ENCODE measurements at regions not wholly inside any gene's neighbourhood (a gene's known extent, or its start where the extent isn't known, plus 50 kb on each side); places are given as distances from the start of the nearest gene placed in this dataset.
A peak's percentile ranks its signal among the peaks of the same experiment; 100 is the strongest.
"Not testable (repeated sequence)": the region's sequence is repeated elsewhere in the genome, so short reads cannot be mapped to it uniquely, and the experiment has no call there.

DNA sequence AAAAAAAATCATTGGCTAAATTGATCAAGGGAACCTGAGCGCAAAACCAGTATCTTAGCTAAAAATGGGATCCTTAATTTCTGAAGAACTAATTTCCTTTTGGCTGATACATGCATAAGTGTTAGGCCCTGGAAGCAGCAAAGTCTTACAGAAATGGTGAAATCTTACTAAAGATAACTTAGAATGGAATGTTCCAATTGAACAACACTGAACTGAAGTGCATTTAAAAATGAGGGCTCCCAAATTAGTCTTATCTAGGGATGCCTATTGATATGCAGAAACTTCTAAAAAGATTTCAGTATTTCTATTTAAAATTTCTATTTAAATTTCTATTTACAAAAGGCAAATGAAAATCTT is 120.7 kb upstream of the BANK1 start:
- DNase-seq = no peak

- DNase-seq = no peak
Observed at GRCh38 chr4:101669138-101669831, 121.2 kb upstream of the BANK1 start.

GRCh38 chr4:101667348-101667747 is 123.2 kb upstream of the BANK1 start:
- DNase-seq = no peak

DNA sequence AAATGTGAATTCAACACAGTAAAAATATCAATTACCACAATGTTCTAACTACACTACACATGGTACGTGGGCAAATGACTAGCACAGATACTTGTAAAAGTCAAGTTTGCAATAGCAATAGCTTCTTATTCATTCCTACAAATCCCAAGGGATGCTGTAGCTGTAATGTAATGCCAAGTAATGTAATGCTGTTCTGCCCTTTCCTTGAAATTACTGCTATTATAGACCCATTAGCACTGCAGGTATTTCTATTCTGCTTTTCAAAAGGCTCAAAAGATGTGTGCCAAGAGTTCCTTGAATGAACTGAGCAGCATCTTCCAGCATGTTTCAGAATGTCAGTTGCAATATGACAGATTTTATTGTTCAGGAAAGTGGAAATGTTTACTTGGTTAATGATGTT is 129.9 kb upstream of the BANK1 start:
- no peak for DNase-seq

GRCh38 chr4:101655857-101656256 is 134.7 kb upstream of the BANK1 start:
- DNase-seq = no peak

GRCh38 chr4:101655005-101655404 is 135.5 kb upstream of the BANK1 start:
- DNase-seq = no peak

- DNase-seq = no peak
Observed at GRCh38 chr4:101651778-101652177, 138.8 kb upstream of the BANK1 start.

DNA sequence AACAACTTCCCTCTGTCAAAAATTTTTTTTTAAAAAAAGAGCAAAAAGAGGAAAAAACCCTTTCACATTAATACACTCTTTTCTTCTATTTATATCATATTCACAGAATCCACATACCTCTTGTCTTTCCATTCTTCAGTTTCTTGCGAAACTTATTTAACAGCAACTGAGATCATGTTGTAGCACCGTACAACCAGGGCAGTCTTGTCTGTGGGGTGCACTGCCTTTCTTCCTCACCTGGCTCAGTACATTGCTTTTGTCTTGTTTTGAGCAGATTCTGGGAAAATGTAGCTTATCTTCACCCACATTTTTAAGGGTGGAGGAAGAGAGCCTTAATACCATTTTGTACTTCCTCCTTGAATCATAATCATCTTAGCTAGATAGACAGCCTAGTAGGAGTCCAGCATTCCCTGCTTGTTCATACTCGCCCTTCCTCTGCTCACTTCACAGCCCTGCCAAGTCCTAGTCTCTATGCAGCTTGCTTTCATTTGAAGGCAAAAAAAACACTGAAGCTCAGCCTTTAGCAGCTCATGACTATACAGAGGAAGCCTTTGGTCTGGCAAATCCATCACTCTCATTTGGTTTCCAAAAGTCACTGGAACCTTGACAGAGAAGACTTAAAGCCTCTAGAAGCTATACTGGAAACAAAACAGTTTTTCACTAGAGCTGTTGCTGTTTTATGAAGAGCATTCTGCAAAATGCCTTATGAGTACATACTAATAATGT is 140.6 kb upstream of the BANK1 start:
- no peak for DNase-seq

- no peak for DNase-seq
Observed at GRCh38 chr4:101647710-101648034, 142.9 kb upstream of the BANK1 start.

GRCh38 chr4:101644516-101644915 is 146.0 kb upstream of the BANK1 start:
- DNase-seq = no peak

DNA sequence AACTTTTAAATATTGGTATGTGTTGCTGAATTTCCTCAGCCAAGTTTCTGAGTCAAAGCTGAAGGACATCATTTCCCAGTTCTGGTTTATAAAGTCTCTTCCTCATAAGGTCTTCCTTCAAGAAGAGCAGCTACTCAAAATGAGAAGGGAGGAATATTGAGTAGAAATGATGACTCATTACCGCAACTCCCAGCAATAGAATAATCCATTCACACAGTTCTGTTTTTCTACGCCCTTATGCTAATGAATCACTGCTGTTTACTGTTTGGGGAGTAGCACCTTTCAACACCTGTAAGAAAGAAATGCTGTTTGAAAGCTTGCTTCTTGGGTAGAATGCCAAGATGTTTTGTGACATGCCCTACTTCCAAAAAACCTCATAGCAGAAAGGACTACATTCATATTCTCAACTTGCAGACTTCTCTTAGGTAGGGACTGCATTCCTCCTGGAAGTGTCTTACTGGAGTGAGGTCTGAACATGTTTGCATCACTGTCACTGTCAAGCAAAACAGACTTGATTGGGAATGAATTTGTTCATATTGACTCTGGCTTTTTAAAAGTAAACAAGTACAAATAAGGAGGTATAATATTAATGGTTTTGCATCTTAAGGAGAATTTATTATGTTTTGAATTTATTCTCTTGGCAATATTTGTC is 147.2 kb upstream of the BANK1 start:
- no peak for DNase-seq

DNA sequence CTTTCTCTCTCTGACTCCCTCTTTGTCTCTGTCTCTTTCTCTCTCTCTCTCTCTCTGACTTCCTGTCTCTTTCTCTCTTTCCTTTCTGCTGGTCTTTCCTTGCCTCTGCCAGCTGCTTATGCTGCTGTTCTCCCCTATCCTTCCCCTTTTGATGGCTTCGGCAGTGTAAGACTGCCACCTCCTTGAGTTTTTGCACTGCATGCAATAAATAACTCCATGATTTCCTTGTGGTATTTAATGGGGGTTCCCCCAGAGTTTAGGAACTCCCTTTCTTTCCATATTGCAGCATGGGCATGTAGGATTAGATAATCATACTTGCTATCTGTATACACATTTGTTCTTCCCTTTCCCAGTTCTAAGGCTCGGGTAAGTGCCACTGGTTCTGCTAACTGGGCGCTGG is 157.8 kb upstream of the BANK1 start:
- DNase-seq = not testable (repeated sequence)

DNA sequence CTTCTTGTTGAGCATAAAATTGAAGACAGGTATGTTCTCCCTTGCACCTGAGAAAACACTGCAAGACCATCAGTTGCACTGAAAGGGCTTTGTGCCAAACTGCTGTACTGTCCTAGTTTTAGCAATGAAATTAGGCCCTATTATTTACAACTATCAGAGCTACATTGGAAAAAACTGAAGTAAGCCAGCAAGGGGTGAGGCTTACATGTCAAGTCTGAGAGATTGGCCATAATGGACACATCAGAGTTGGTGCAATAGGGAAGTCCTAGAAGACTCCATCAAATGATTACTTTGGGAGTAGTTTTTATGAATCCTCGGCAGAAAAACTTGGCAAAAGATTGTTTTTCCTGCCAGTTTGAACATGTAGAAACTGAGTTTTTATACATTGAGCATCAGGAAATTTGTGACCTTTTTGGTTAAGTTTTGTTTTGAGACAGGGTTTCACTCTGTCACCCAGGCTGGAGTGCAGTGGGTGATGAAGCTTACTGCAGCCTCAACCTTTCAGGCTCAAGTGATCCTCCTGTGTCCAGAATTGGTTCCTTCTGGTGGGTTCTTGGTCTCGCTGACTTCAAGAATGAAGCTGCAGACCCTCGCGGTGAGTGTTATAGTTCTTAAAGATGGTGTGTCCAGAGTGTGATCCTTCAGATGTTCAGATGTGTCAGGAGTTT is 160.1 kb upstream of the BANK1 start:
- no peak for DNase-seq

DNA sequence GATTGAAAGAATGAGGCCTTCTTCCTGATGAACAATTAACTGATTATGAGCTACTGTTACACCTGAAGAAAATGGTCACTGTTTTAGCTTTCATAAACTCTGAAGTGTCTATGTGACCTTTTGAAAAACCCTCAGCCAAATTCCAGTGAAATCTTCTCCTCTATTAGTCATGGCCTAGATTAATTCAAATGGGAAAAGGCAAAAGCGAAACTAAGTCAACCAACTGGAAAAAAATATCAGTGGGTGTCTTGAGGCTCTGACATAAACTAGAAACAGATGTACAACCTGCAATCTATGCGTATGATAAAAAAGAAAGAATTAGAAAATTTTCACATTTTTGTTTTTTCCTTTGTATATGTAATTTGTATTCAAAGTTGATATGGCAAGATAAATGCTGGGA is 169.4 kb upstream of the BANK1 start:
- no peak for DNase-seq

DNA sequence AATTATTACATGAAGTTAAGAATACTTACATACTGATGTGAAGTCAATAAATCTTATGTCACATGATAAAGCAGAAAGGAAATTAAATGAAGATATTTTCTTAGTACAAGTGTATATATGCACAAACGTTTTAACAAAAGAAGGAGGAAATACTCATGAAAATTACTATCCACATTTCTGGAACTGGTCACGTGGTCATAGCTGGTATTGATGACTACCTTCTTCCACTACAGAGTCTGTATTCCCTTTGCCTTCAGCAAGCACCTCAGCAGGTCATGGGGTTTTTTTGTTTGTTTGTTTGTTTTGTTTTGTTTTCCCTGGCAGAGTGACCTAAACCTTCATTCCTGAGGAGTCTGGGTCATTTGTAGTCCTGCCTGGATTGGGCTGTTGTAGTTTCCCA is 174.9 kb upstream of the BANK1 start:
- no peak for DNase-seq

GRCh38 chr4:101606989-101607388 is 183.5 kb upstream of the BANK1 start:
- not testable (repeated sequence) for DNase-seq

GRCh38 chr4:101604976-101605375 is 185.6 kb upstream of the BANK1 start:
- no peak for DNase-seq

DNA sequence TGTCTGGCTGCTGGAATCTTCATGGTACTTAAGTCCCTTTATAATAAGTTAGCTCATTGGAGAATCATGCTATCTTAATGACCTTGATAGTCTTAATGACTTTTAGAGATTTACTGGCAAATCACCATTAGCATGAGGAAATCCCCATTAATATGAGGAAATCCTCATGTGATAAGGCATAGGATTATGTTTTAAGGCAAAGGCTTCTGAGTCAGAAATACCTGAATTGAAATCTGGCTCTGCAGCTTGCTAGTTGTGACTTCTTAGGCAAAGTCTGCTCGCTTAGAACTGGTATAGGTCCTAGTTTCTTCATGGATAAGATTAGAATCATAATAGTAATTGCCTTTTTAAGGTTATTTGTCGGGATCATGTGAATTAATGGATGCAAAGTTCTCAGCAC is 190.2 kb upstream of the BANK1 start:
- no peak for DNase-seq

DNA sequence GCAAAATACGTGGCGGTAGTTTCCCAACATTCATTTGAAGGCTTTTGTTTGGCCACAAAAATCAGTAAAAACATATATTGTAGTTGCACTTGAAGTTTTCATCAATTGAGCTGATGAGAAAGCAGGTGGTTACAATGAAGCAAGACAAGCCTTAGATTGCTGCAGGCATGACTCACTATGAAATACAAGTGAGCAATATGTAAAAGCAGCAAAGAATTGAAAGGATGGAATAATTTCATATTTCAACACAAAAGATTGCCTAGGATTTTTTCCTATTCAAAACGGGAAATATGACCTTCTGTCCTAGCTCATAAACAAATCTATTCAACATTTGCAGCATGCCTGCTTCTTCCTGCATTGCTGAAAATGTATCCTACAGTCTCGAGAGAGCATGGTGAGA is 190.9 kb upstream of the BANK1 start:
- DNase-seq = no peak

- peak; percentile 3 to 57 for DNase-seq
Observed at GRCh38 chr4:101596781-101597552, 193.6 kb upstream of the BANK1 start.

DNA sequence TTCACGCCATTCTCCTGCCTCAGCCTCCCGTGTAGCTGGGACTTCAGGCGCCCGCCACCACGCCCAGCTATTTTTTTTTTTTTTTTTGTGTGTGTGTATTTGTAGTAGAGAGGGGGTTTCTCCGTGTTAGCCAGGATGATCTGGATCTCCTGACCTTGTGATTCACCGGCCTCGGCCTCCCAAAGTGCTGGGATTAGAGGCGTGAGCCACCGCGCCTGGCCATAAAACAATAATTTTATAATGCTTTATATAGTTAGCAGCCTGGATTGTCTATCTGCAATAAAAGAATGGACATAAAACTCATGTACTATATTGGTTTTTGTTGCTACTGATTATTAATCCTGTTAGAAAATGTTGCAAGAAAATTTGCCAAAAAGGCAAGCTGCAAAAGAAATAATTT is 195.9 kb upstream of the BANK1 start:
- DNase-seq = no peak

DNA sequence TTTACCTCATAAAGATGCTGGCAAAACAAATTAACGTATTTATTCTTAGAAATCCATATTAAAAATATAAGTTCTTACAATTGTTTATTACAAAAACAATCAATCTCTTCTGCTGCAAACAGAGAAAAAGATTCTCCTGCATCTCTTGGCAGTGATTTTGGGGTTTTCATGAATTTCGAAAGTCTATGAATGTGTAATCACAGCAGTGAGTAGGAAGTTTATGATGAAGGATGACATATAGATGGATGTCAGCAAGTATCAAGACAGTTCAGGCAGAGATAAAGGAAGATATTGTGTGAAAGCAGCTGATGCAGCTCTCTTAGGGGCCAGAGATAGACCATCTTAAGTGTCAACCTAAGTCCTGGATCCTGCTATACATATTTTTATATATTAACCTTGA is 196.9 kb upstream of the BANK1 start:
- no peak for DNase-seq

- no peak for DNase-seq
Observed at GRCh38 chr4:101584306-101584705, 206.2 kb upstream of the BANK1 start.

Measured in CD4-positive, alpha-beta T cell treated with Interferon alpha-2 for 1 hour (primary cell).